WI38 (cell line): ENCODE measurements at regions not wholly inside any gene's neighbourhood (a gene's known extent, or its start where the extent isn't known, plus 50 kb on each side); places are given as distances from the start of the nearest gene placed in this dataset.
"Not testable (repeated sequence)": the region's sequence is repeated elsewhere in the genome, so short reads cannot be mapped to it uniquely, and the experiment has no call there.

Experiments
- H3K4me3 ChIP-seq: 2 replicates; pipeline ENCODE4 v1.5.1; 2011; ENCODE audit warnings: low read depth, mild to moderate bottlenecking, control low read depth, low read length
- TF ChIP-seq, protein P1 (sequence below): IDR thresholded peaks from 2 replicates; pipeline ENCODE4 v1.5.1; 2012; ENCODE audit warnings: low read depth, mild to moderate bottlenecking, control low read depth, low read length

GRCh38 chr4:127469959-127470809, 162.6 kb upstream of the INTU start:
- TF ChIP-seq, protein P1, sequence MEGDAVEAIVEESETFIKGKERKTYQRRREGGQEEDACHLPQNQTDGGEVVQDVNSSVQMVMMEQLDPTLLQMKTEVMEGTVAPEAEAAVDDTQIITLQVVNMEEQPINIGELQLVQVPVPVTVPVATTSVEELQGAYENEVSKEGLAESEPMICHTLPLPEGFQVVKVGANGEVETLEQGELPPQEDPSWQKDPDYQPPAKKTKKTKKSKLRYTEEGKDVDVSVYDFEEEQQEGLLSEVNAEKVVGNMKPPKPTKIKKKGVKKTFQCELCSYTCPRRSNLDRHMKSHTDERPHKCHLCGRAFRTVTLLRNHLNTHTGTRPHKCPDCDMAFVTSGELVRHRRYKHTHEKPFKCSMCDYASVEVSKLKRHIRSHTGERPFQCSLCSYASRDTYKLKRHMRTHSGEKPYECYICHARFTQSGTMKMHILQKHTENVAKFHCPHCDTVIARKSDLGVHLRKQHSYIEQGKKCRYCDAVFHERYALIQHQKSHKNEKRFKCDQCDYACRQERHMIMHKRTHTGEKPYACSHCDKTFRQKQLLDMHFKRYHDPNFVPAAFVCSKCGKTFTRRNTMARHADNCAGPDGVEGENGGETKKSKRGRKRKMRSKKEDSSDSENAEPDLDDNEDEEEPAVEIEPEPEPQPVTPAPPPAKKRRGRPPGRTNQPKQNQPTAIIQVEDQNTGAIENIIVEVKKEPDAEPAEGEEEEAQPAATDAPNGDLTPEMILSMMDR, result no peak

DNA sequence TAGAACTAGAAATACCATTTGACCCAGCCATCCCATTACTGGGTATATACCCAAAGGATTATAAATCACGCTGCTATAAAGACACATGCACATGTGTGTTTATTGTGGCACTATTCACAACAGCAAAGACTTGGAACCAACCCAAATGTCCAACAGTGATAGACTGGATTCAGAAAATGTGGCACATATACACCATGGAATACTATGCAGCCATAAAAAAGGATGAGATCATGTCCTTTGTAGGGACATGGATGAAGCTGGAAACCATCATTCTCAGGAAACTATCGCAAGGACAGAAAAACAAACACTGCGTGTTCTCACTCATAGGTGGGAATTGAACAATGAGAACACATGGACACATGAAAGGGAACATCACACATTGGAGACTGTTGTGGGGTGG, 154.5 kb upstream of the INTU start:
- H3K4me3 ChIP-seq, result not testable (repeated sequence)

More at GRCh38 chr4:127469959-127470809, 162.6 kb upstream of the INTU start:
- H3K4me3 ChIP-seq, result no peak overlapping the region

GRCh38 chr4:127479031-127479622, 153.6 kb upstream of the INTU start:
- no peak overlapping the region for H3K4me3 ChIP-seq
- TF ChIP-seq, protein P1, result no peak; the same call in 1 of the 2 replicates

- H3K4me3 ChIP-seq, result no peak overlapping the region
- TF ChIP-seq, protein P1, result no peak
These were observed 150.7 kb upstream of the INTU start for GRCh38 chr4:127482049-127482448.

GRCh38 chr4:127484117-127484516, 148.6 kb upstream of the INTU start:
- TF ChIP-seq, protein P1, result no peak
- H3K4me3 ChIP-seq, result no peak overlapping the region

DNA sequence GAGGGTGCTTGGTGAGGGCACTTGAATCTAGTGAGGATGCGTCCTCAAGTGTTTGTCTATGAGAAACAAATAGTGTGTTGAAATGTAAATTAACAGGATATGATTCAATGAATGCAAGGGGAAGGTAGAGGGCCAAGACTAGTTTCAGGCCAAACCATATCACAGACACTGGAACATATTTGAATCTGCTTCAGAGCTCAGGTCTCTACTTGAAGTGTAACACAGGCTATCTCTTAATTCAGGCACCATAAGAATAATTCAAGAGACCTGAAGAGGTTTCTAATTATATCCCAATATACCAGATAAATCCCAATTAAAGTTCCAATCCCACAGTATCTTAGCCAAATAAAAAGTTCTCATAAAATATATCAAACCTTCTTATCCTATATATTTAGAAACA, 146.5 kb upstream of the INTU start:
- no peak overlapping the region for H3K4me3 ChIP-seq
- TF ChIP-seq, protein P1, result no peak

DNA sequence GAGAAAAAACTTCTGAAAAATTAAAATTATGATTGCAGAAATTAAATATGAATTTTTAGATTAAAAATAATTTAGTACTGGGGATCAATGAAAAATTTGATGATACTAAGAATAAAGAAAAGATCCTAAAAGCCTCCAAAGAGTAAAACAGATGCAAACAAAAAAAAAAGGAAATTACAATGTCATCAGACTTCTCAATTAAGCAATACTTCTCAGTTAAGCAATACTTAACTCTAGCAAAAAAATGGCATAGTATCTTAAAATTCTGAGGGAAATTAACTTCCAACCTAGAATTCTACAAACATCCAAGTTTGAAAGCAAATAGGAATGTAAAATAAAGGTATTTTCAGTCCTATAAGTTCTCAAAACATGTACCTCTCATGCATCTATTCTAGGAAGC, 141.2 kb upstream of the INTU start:
- TF ChIP-seq, protein P1, result no peak
- H3K4me3 ChIP-seq, result no peak overlapping the region

DNA sequence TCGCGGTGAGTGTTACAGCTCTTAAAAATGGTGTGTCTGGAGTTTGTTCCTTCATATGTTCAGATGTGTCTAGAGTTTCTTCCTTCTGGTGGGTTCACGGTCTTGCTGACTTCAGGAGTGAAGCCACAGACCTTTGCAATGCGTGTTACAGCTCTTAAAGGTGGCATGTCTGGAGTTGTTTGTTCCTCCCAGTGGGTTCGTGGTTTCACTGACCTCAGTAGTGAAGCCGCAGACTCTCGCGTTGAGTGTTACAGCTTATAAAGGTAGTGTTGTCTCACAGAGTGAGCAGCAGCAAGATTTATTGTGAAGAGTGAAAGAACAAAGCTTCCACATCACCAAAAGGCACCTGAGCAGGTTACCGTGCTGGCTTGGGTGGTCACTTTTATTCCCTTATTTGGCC, 135.9 kb upstream of the INTU start:
- H3K4me3 ChIP-seq, result not testable (repeated sequence)
